Activated T-cell treated with anti-CD3 and anti-CD28 coated beads for 24 hours (primary cell): ENCODE measurements at regions not wholly inside any gene's neighbourhood (a gene's known extent, or its start where the extent isn't known, plus 50 kb on each side); places are given as distances from the start of the nearest gene placed in this dataset.
"Not testable (repeated sequence)": the region's sequence is repeated elsewhere in the genome, so short reads cannot be mapped to it uniquely, and the experiment has no call there.

ENCODE experiments used
- DNase-seq: peaks from one replicate; pipeline ENCODE4 v3.0.0-alpha.2; 2020; ENCODE audit warnings: low read depth

- no peak for DNase-seq
Observed at GRCh38 chr6:14217728-14218518, 100.4 kb downstream of the CD83 start.

- no peak for DNase-seq
Observed at GRCh38 chr6:14218519-14218800, 100.9 kb downstream of the CD83 start.

GRCh38 chr6:14221564-14222279 is 104.2 kb downstream of the CD83 start:
- no peak for DNase-seq

GRCh38 chr6:14222956-14223355 is 105.4 kb downstream of the CD83 start:
- no peak for DNase-seq

GRCh38 chr6:14224359-14225103 is 107.0 kb downstream of the CD83 start:
- DNase-seq = no peak

- DNase-seq = no peak
Observed at GRCh38 chr6:14226051-14226660, 108.6 kb downstream of the CD83 start.

- peak; percentile 39 for DNase-seq
Observed at GRCh38 chr6:14228571-14228970, 111.0 kb downstream of the CD83 start.

- DNase-seq = no peak
Observed at GRCh38 chr6:14231071-14231483, 113.5 kb downstream of the CD83 start.

- DNase-seq = no peak
Observed at GRCh38 chr6:14231501-14232280, 114.1 kb downstream of the CD83 start.

GRCh38 chr6:14232889-14233288 is 115.3 kb downstream of the CD83 start:
- DNase-seq = no peak

- DNase-seq = no peak
Observed at GRCh38 chr6:14235653-14236356, 118.2 kb downstream of the CD83 start.

GRCh38 chr6:14239097-14239496 is 121.5 kb downstream of the CD83 start:
- no peak for DNase-seq

GRCh38 chr6:14240411-14241166 is 123.0 kb downstream of the CD83 start:
- DNase-seq = no peak

GRCh38 chr6:14241255-14242070 is 123.9 kb downstream of the CD83 start:
- no peak for DNase-seq

- not testable (repeated sequence) for DNase-seq
Observed at GRCh38 chr6:14242912-14243311, 125.3 kb downstream of the CD83 start.

GRCh38 chr6:14243597-14243996 is 126.0 kb downstream of the CD83 start:
- no peak for DNase-seq

GRCh38 chr6:14246876-14247275 is 129.3 kb downstream of the CD83 start:
- no peak for DNase-seq

GRCh38 chr6:14250573-14250972 is 133.0 kb downstream of the CD83 start:
- DNase-seq = no peak

GRCh38 chr6:14252271-14252850 is 134.8 kb downstream of the CD83 start:
- no peak for DNase-seq
